Endodermal cell (in vitro differentiated cells): ENCODE measurements at regions not wholly inside any gene's neighbourhood (a gene's known extent, or its start where the extent isn't known, plus 50 kb on each side); places are given as distances from the start of the nearest gene placed in this dataset.

Experiments
- DNase-seq: peaks from one replicate; pipeline ENCODE4 v3.0.0-alpha.2; 2017
- H3K27ac ChIP-seq: 2 replicates; pipeline ENCODE4 v1.5.1; 2013; ENCODE audit warnings: mild to moderate bottlenecking, low read depth, low read length, moderate library complexity
- H3K27me3 ChIP-seq: 2 replicates; pipeline ENCODE4 v1.6.1; 2013; ENCODE audit warnings: mild to moderate bottlenecking, low read length, moderate library complexity; ENCODE audit not compliant: insufficient read depth, control insufficient read depth, poor library complexity, severe bottlenecking
- H3K36me3 ChIP-seq: 2 replicates; pipeline ENCODE4 v1.7.0; 2013; ENCODE audit warnings: mild to moderate bottlenecking, low read length, moderate library complexity; ENCODE audit not compliant: control insufficient read depth, insufficient read depth
- H3K4me1 ChIP-seq: one replicate; pipeline ENCODE4 v1.7.0; 2013; ENCODE audit warnings: low read length; ENCODE audit not compliant: control insufficient read depth, insufficient read depth
- H3K4me3 ChIP-seq: 2 replicates; pipeline ENCODE4 v1.5.1; 2013; ENCODE audit warnings: mild to moderate bottlenecking, low read length, moderate library complexity
- H3K9ac ChIP-seq: 2 replicates; pipeline ENCODE4 v1.6.1; 2013; ENCODE audit warnings: mild to moderate bottlenecking, low read length, moderate library complexity; ENCODE audit not compliant: poor library complexity, severe bottlenecking; ENCODE audit errors: extremely low read depth
- H3K9me3 ChIP-seq: 2 replicates; pipeline ENCODE4 v1.6.1; 2013; ENCODE audit warnings: mild to moderate bottlenecking, low read length, moderate library complexity; ENCODE audit not compliant: control insufficient read depth
- H3K27ac Mint-ChIP-seq: 2 replicates; pipeline ENCODE4 v1.8.0; 2020; ENCODE audit warnings: mixed read lengths
- H3K27me3 Mint-ChIP-seq: 2 replicates; pipeline ENCODE4 v1.8.0; 2021; ENCODE audit warnings: mild to moderate bottlenecking, mixed read lengths; ENCODE audit not compliant: insufficient read depth
- H3K36me3 Mint-ChIP-seq: 2 replicates; pipeline ENCODE4 v1.8.0; 2020; ENCODE audit warnings: low read depth, mixed read lengths
- H3K4me1 Mint-ChIP-seq: 2 replicates; pipeline ENCODE4 v1.8.0; 2020; ENCODE audit warnings: mixed read lengths
- H3K4me3 Mint-ChIP-seq: 2 replicates; pipeline ENCODE4 v1.8.0; 2020; ENCODE audit warnings: mild to moderate bottlenecking, moderate library complexity, mixed read lengths
- H3K9me3 Mint-ChIP-seq: 2 replicates; pipeline ENCODE4 v1.8.0; 2020; ENCODE audit warnings: mild to moderate bottlenecking, mixed read lengths
- WGBS, 2 experiments: methylation state at CpG; one replicate each; pipeline versions ENCODE4 v1.1.5 to v1.1.7; 2013; ENCODE audit warnings: missing lambda C conversion rate in 2 of 2, mixed read lengths in 1 of 2; ENCODE audit not compliant: insufficient coverage in 1 of 2, insufficient read length in 1 of 2; 5-methylcytosine and 5-hydroxymethylcytosine counted together
- TF ChIP-seq, protein P1 (sequence below): fragments of 200-600 bp; sonication (generic); conservative IDR thresholded peaks from 2 replicates; pipeline ENCODE4 v1.5.0; 2021; ENCODE audit warnings: antibody characterized with exemption, mild to moderate bottlenecking

DNA sequence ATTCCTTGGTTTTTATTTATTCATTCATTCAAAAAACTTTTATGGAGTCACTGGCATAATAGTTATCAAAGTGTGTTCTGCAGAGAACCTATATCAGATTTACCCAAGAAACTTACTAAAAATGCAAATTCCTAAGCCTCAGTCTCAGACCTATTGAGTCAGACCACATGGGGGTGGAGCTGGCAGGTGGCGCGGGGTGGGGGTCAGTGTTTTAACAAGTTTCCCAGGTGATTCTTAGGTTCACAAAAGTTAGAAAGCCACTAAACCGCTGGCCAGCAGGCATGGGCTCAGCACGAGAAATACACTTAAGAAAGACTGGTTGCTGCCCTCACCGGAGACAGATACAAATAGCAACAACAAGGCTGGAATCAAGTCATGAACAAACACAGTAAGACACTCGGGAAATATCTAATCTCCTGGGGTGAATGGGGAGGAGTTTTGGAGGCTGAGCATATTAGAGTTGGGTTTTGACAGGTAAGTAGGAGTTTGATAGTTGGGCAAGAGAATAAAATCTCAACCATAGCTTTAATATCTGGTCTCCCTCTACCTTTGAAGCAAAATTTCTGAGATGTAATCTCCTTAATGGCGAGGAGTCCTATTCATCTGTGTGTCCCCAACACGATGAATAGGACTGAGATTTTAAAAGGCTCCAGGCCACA lies 167.5 kb upstream of the NECTIN1 start:
- Histone ChIP-seq H3K9ac (no peak overlapping the region), H3K4me1 (peaks cover 21% of the 10 kb centered on the region), H3K9me3 (no peaks in the 10 kb centered on the region), H3K4me3 (no peak overlapping the region), H3K36me3 (no peaks in the 10 kb centered on the region), H3K27me3 (no peaks in the 10 kb centered on the region), H3K27ac (no peak overlapping the region)
- Mint-ChIP-seq H3K27me3 (no peaks in the 10 kb centered on the region), H3K36me3 (no peaks in the 10 kb centered on the region), H3K27ac (no peak overlapping the region), H3K4me3 (no peak overlapping the region), H3K4me1 (peaks cover 31% of the 10 kb centered on the region), H3K9me3 (no peaks in the 10 kb centered on the region)
- TF ChIP-seq, protein P1, sequence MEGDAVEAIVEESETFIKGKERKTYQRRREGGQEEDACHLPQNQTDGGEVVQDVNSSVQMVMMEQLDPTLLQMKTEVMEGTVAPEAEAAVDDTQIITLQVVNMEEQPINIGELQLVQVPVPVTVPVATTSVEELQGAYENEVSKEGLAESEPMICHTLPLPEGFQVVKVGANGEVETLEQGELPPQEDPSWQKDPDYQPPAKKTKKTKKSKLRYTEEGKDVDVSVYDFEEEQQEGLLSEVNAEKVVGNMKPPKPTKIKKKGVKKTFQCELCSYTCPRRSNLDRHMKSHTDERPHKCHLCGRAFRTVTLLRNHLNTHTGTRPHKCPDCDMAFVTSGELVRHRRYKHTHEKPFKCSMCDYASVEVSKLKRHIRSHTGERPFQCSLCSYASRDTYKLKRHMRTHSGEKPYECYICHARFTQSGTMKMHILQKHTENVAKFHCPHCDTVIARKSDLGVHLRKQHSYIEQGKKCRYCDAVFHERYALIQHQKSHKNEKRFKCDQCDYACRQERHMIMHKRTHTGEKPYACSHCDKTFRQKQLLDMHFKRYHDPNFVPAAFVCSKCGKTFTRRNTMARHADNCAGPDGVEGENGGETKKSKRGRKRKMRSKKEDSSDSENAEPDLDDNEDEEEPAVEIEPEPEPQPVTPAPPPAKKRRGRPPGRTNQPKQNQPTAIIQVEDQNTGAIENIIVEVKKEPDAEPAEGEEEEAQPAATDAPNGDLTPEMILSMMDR, result no peak
- WGBS, 2 experiments, result 85 to 88% methylated on average over 8 of the region's 8 CpGs
- no peak for DNase-seq

DNA sequence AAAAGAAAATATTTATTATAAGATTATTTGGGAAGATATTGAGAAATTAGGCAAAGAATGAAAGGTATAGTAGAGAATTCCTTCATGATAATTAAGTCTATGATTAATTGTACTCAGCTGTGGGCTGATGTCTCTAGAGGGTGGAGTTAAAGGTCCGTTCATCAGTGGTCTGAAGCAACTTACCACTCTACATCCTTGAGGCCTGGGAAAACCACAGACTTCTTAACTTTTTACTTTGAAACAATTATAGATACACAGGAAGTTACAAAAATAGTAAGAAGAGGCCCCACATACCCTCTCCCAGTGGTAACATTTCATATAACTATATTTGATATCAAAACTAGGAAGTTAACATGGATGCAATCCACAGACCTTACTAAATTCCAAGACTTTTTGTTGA lies 167.0 kb upstream of the NECTIN1 start:
- Mint-ChIP-seq H3K36me3 (no peaks in the 10 kb centered on the region), H3K9me3 (no peaks in the 10 kb centered on the region), H3K4me3 (no peak overlapping the region), H3K27me3 (no peaks in the 10 kb centered on the region), H3K4me1 (peaks cover 36% of the 10 kb centered on the region), H3K27ac (no peak overlapping the region)
- DNase-seq, result no peak
- Histone ChIP-seq H3K4me3 (no peak overlapping the region), H3K36me3 (no peaks in the 10 kb centered on the region), H3K27me3 (no peaks in the 10 kb centered on the region), H3K9ac (no peak overlapping the region), H3K4me1 (peaks cover 26% of the 10 kb centered on the region), H3K9me3 (no peaks in the 10 kb centered on the region), H3K27ac (no peak overlapping the region)
- WGBS, 2 experiments, result no CpG with 5 or more reads among the region's 1 CpG
- TF ChIP-seq, protein P1, result no peak

DNA sequence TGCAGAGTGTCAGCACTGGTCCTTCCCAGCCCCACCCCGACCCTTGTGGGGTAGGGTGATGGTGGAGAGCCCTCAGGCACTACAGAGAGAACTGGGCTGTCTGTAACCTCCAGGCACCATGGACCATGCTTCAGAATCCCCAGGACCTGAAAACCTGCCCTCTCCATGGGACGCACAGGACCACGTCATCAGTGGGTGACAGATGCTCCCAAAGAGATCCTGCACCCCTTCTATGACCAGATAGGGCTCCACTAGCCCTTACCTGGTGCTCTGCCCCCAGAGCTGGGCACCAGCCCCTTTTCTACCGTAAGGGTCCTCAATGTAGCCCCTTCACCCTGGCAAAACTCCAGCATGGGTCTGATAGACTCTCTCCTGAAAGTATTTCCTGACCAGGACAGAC lies 165.9 kb upstream of the NECTIN1 start:
- TF ChIP-seq, protein P1, result no peak
- 95 to 96% methylated on average over 3 to 4 of the region's 4 CpGs for WGBS, 2 experiments

More for the DNA sequence above, 165.9 kb upstream of the NECTIN1 start:
- Histone ChIP-seq H3K9ac (no peak overlapping the region), H3K27me3 (no peaks in the 10 kb centered on the region), H3K4me1 (peaks cover 37% of the 10 kb centered on the region), H3K27ac (no peak overlapping the region), H3K4me3 (no peak overlapping the region), H3K9me3 (no peaks in the 10 kb centered on the region), H3K36me3 (no peaks in the 10 kb centered on the region)
- no peak overlapping the region for H3K27ac Mint-ChIP-seq
- DNase-seq, result no peak
- no peaks in the 10 kb centered on the region for H3K36me3 Mint-ChIP-seq
- H3K27me3 Mint-ChIP-seq, result no peaks in the 10 kb centered on the region
- no peaks in the 10 kb centered on the region for H3K9me3 Mint-ChIP-seq
- no peak overlapping the region for H3K4me3 Mint-ChIP-seq
- peaks cover 46% of the 10 kb centered on the region for H3K4me1 Mint-ChIP-seq
